ENCODE measurements at regions not wholly inside any gene's neighbourhood (a gene's known extent, or its start where the extent isn't known, plus 50 kb on each side); places are given as distances from the start of the nearest gene placed in this dataset.

- no peak for DNase-seq
- 50% methylated on average over 1 of the region's 1 CpG for WGBS (ENCODE audit: insufficient coverage)
- Mint-ChIP-seq H3K27me3 (ENCODE audit: low read depth in 2 of 2) (no peaks in the 10 kb centered on the region), H3K36me3 (no peaks in the 10 kb centered on the region), H3K4me1 (no peaks in the 10 kb centered on the region), H3K4me3 (no peak overlapping the region), H3K27ac (no peak overlapping the region), H3K9me3 (peaks cover 0 to 9% of the 10 kb centered on the region in 2 donors)
- H3K9me3 ChIP-seq (ENCODE audit: control insufficient read depth, insufficient read depth, low read length), result no peaks in the 10 kb centered on the region
- intact Hi-C loops (cut with micrococcal nuclease), result no loop called here
- no peak overlapping the region for H3K27ac ChIP-seq (ENCODE audit: low read length)
- H3K27me3 ChIP-seq (ENCODE audit: control insufficient read depth, insufficient read depth, low read length), result no peaks in the 10 kb centered on the region
- no peak overlapping the region for H3K4me3 ChIP-seq (ENCODE audit: low read length)
- H3K36me3 ChIP-seq (ENCODE audit: control insufficient read depth, insufficient read depth, low read length), result no peaks in the 10 kb centered on the region
- H3K4me1 ChIP-seq (ENCODE audit: control insufficient read depth, insufficient read depth, low read length), result no peaks in the 10 kb centered on the region
- no peak for TF ChIP-seq CTCF (IDR thresholded peaks at IDR 0.05)
- ATAC-seq, result no peak
Observed at GRCh38 chr18:40676668-40677067, 1278.4 kb upstream of the PIK3C3 start.

GRCh38 chr18:40673150-40673549, 1281.9 kb upstream of the PIK3C3 start:
- 67% methylated on average over 1 of the region's 3 CpGs for WGBS (ENCODE audit: insufficient coverage)
- no peak for DNase-seq
- Histone ChIP-seq H3K9me3 (ENCODE audit: control insufficient read depth, insufficient read depth, low read length) (peaks cover 4% of the 10 kb centered on the region), H3K4me3 (ENCODE audit: low read length) (no peak overlapping the region), H3K27ac (ENCODE audit: low read length) (no peak overlapping the region), H3K36me3 (ENCODE audit: control insufficient read depth, insufficient read depth, low read length) (no peaks in the 10 kb centered on the region), H3K4me1 (ENCODE audit: control insufficient read depth, insufficient read depth, low read length) (no peaks in the 10 kb centered on the region), H3K27me3 (ENCODE audit: control insufficient read depth, insufficient read depth, low read length) (no peaks in the 10 kb centered on the region)
- H3K4me3 Mint-ChIP-seq, result no peak overlapping the region
- H3K9me3 Mint-ChIP-seq, result peaks cover 2 to 8% of the 10 kb centered on the region in 2 donors
- no peak overlapping the region for H3K27ac Mint-ChIP-seq
- no peaks in the 10 kb centered on the region for H3K36me3 Mint-ChIP-seq
- no peak for ATAC-seq
- no peak for TF ChIP-seq CTCF (IDR thresholded peaks at IDR 0.05)
- intact Hi-C loops (cut with micrococcal nuclease), result no loop called here
- H3K27me3 Mint-ChIP-seq (ENCODE audit: low read depth in 2 of 2), result no peaks in the 10 kb centered on the region
- no peaks in the 10 kb centered on the region for H3K4me1 Mint-ChIP-seq

GRCh38 chr18:40672590-40672989, 1282.4 kb upstream of the PIK3C3 start:
- Histone ChIP-seq H3K9me3 (ENCODE audit: control insufficient read depth, insufficient read depth, low read length) (peaks cover 4% of the 10 kb centered on the region), H3K4me1 (ENCODE audit: control insufficient read depth, insufficient read depth, low read length) (no peaks in the 10 kb centered on the region), H3K4me3 (ENCODE audit: low read length) (no peak overlapping the region), H3K27ac (ENCODE audit: low read length) (no peak overlapping the region), H3K36me3 (ENCODE audit: control insufficient read depth, insufficient read depth, low read length) (no peaks in the 10 kb centered on the region), H3K27me3 (ENCODE audit: control insufficient read depth, insufficient read depth, low read length) (no peaks in the 10 kb centered on the region)
- H3K27me3 Mint-ChIP-seq (ENCODE audit: low read depth in 2 of 2), result no peaks in the 10 kb centered on the region
- intact Hi-C loops (cut with micrococcal nuclease), result no loop called here
- H3K4me3 Mint-ChIP-seq, result no peak overlapping the region
- peaks cover 3 to 13% of the 10 kb centered on the region in 2 donors for H3K9me3 Mint-ChIP-seq
- H3K36me3 Mint-ChIP-seq, result peaks cover 4% of the 10 kb centered on the region
- 88% methylated on average over 4 of the region's 4 CpGs for WGBS (ENCODE audit: insufficient coverage)
- no peak for TF ChIP-seq CTCF (IDR thresholded peaks at IDR 0.05)
- ATAC-seq, result no peak
- no peaks in the 10 kb centered on the region for H3K4me1 Mint-ChIP-seq
- H3K27ac Mint-ChIP-seq, result no peak overlapping the region
- DNase-seq, result no peak

- no peaks in the 10 kb centered on the region for H3K27me3 Mint-ChIP-seq (ENCODE audit: low read depth in 2 of 2)
- H3K4me1 Mint-ChIP-seq, result no peaks in the 10 kb centered on the region
- intact Hi-C loops (cut with micrococcal nuclease), result no loop called here
- ATAC-seq (no peak), DNase-seq (no peak)
- Histone ChIP-seq H3K4me3 (ENCODE audit: low read length) (no peak overlapping the region), H3K4me1 (ENCODE audit: control insufficient read depth, insufficient read depth, low read length) (no peaks in the 10 kb centered on the region), H3K27me3 (ENCODE audit: control insufficient read depth, insufficient read depth, low read length) (no peaks in the 10 kb centered on the region), H3K9me3 (ENCODE audit: control insufficient read depth, insufficient read depth, low read length) (peaks cover 4% of the 10 kb centered on the region), H3K27ac (ENCODE audit: low read length) (no peak overlapping the region), H3K36me3 (ENCODE audit: control insufficient read depth, insufficient read depth, low read length) (no peaks in the 10 kb centered on the region)
- WGBS (ENCODE audit: insufficient coverage), result 75% methylated on average over 7 of the region's 8 CpGs
- no peak for TF ChIP-seq CTCF (IDR thresholded peaks at IDR 0.05)
- H3K36me3 Mint-ChIP-seq, result peaks cover 15% of the 10 kb centered on the region
- peaks cover 10 to 21% of the 10 kb centered on the region in 2 donors for H3K9me3 Mint-ChIP-seq
- no peak overlapping the region for H3K4me3 Mint-ChIP-seq
- H3K27ac Mint-ChIP-seq, result no peak overlapping the region
Observed at GRCh38 chr18:40670668-40671375, 1284.2 kb upstream of the PIK3C3 start.
